GM19468 (cell line): ENCODE measurements at regions not wholly inside any gene's neighbourhood (a gene's known extent, or its start where the extent isn't known, plus 50 kb on each side); places are given as distances from the start of the nearest gene placed in this dataset.
"Not testable (repeated sequence)": the region's sequence is repeated elsewhere in the genome, so short reads cannot be mapped to it uniquely, and the experiment has no call there.

Experiments used
- ATAC-seq: cut with Tn5 transposase; IDR thresholded peaks from one replicate; pipeline ENCODE4 v1.9.1; 2021; ENCODE audit warnings: mild to moderate bottlenecking, moderate library complexity, moderate number of reproducible peaks; ENCODE audit not compliant: unreplicated experiment; ENCODE audit errors: extremely low read depth

GRCh38 chr1:219863816-219864215 lies 64.5 kb downstream of the SLC30A10 start:
- not testable (repeated sequence) for ATAC-seq

- no peak for ATAC-seq
Measured at GRCh38 chr1:219862366-219862765, 66.0 kb downstream of the SLC30A10 start.

DNA sequence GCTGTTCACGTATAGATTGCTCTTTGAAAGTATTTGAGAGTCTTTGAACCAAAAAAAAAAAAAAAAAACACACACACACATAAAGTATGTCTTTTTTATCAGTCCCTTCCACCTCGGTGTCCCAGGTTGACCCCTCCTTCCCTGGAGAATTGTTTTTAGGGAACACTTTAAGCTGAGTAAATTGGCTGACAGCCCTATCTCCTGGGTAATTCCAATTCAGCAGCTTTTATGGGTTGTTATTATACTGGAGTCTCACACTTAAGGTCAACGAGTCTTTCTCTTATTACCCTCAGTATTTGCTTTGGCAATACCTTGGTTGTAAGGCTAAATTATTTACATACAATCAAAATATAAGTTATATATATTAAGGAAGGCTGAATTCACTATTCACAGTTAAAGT lies 69.4 kb downstream of the SLC30A10 start:
- ATAC-seq = no peak

DNA sequence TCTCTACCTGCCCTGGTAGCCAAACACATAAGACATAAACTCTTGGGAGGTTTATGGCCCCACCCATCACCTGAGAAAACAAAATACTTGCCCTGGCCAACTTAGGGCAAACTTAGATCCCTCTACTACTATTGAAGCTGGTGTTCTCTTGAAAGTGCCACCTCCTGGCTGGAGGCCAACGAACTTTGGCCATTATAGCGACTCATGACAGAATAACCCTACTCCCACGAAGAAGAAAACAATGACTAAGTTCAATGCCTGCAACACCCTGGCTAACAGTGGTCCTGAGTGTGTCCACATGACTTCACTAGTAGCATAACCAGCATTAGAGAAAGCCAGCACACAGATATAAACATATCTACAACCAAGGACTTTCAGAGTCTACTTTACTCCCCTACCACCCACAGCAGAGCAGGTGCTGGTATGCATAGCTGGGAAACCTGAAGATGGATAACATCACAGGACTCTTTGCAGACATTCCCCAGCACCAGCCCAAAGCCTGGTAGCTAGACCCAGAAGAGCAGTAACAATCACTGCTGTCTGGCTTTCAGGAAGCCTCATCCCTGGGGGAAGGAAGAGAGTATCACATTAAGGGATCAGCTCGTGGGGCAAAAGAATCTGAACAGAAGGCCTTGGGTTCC lies 81.0 kb downstream of the SLC30A10 start:
- ATAC-seq = no peak

DNA sequence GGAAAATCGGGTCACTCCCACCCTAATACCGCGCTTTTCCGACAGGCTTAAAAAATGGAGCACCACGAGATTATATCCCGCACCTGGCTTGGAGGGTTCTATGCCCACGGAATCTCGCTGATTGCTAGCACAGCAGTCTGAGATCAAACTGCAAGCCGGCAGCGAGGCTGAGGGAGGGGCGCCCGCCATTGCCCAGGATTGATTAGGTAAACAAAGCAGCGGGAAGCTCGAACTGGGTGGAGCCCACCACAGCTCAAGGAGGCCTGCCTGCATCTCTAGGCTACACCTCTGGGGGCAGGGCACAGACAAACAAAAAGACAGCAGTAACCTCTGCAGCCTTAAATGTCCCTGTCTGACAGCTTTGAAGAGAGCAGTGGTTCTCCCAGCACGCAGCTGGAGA lies 88.8 kb downstream of the SLC30A10 start:
- not testable (repeated sequence) for ATAC-seq

DNA sequence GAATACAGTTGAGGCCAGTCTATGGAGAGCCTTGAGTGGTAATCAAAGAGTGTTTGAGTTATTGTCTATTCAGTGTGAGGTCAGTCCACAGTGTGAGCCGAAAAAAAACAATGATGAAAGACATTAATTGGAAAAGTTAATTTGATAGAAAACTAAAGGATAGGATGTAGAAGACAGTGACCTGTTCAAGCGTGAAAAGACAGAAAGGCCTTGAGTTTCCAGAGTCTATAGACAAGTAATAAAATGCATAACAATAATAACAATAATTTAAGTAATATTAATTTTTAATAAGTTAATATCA lies 90.4 kb downstream of the SLC30A10 start:
- no peak for ATAC-seq

DNA sequence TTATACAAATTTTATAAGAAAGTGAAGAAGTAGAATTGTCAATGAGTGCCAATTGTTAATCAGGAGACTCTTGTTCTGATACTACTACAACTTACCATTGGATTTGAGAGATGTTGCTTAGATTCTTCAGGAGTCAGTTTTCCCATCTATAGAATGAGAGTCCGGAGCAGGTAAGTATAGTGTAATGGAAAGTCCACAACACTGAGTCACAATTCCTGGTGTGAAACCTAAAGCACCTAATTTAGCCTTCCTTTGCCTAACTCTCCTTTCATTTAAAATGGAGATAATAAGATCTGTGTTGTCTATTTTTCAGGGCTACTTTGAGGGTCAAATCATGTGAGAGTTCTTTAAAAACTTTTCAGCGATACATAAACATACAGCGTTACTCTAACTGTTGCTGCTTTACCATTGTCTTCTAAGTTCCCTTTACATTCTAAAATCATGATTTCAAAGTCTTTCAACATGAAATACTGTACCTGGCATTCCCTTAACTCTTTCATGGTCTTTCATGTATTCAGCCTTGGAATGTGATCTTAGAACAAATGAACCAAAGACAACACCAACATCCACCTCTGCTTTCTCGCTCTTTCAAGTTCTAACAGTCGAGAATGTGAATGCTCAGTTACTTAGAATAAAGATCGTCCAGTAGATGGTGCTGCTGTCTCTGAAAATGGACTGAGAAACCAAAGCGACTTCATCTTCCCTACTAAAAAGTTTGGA lies 90.9 kb downstream of the SLC30A10 start:
- ATAC-seq = no peak

GRCh38 chr1:219834314-219834917 lies 93.9 kb downstream of the SLC30A10 start:
- no peak for ATAC-seq

- no peak for ATAC-seq
Measured at GRCh38 chr1:219833214-219833815, 95.0 kb downstream of the SLC30A10 start.

DNA sequence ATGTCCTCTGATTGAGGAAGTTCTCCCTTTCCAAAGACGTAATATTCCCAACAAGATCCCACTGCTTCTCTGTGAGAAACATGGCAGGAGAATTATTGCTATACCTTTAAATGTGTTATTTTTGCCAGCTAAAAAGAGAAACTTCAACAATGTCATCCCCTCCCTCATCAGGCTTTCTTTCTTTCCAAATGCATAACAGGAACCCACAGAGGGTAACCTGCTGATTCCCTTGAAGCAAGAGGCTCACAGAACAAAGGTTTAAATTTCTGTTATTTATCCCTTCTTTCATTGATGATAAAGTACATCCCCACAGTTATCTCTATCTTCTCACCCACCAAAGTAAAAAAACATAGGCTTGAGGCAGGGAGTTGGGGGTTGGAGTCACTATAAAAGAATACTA lies 102.1 kb downstream of the SLC30A10 start:
- ATAC-seq = no peak

DNA sequence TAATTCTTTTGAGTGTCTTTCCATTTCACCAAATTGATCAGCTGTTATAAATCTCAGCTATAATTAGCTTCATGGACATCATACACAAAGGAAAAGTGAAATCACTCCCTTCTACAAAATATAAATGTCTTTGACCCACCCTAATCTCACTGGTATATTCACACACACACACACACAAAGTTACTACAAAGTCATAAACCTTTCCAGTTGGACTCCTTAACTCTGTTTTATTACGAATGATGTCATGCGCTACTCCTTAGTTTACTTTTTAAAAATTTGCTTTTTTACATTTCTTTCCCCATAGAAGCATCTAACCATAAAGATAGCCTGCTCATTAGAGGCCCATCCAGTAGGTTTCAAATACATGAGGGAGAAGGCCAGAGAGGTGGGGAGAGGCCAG lies 103.0 kb downstream of the SLC30A10 start:
- ATAC-seq = no peak

DNA sequence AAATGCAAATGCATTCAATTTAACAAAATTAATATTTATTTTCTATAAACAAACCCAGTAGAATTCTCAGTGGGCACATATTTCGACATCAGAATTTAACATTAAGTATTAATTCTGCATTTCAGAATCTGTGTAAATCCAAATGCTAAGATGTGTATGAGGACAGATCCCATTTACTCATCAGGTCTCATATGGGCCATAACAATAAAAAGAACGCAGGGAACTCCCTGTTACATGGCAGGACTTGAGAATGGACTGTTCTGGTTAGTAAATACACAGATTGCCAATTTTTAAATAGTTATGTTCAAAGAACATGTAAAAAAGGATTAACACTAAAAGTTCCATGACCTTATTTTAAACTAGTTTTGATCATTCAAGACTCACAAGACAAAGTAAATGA lies 104.0 kb downstream of the SLC30A10 start:
- no peak for ATAC-seq

- no peak for ATAC-seq
Measured at GRCh38 chr1:219820551-219820950, 107.8 kb downstream of the SLC30A10 start.

DNA sequence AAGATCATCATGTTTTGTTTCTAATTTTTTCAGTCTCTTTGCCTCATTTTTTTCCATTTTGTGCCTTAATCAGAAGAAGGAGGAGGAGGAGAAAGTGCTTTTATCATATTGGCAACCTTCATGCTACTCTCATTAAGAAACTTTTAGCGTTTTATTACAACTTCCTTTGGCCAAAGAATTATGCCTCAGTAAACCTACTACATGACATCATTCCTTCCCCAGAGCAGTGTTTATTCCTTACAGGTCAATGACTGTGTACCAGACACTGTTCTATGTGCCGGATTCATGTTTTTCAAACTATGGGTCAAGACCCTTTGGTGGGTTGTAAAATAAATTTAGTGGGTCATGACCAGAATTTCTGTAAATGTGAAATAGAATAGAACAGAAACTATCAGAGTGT lies 110.4 kb downstream of the SLC30A10 start:
- no peak for ATAC-seq

DNA sequence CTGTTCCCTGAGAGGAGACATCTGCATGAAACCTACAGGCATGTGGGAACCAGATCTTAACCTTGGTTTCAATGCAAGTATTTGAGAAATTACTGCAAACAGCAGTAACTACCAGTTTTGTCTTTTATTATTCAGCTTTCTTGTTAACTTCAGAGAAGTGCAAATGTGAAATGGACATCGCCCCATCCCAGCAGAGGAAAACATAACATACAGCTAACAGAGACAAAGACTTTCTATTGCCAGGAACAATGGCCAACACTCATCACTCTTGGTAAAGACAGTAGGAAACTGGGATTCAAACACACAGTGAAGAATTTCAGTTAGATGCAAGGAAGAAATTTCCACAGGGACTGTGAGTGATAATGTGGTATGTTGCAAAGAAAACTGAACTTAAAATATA lies 115.1 kb downstream of the SLC30A10 start:
- no peak for ATAC-seq

DNA sequence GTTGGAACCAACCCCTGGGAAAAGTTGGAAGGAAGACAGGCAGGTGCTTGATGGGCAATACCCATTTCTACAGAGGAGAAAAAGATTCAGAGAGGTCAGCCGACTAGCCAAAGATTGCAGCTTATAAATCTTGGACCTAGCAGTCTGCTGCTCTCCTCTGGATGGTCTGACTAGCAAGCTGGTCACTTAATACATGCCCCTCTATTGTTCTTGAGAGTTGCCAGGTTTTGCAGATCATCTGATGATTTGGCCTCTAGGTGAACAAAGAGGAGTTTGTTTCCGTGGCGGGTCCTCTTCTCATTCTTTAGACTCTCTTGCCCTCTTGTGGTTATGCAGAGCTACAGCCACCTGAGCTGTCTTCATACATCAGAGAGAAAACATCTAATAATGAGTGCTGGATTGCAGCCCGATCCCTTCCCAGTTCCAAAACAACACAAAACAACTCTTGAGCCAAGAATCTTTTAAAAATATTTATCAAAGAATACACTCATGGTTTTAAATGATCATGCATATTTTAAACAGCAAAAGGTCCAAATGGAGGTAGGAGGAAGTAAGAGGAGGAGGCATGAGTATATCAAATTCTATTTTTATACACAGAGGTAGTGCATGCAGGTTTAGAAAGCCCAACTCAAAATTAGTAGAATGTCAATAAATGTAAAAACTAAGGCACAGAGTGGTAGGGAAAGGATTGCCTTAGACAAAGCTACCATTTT lies 115.7 kb downstream of the SLC30A10 start:
- ATAC-seq = peak; percentile 77

DNA sequence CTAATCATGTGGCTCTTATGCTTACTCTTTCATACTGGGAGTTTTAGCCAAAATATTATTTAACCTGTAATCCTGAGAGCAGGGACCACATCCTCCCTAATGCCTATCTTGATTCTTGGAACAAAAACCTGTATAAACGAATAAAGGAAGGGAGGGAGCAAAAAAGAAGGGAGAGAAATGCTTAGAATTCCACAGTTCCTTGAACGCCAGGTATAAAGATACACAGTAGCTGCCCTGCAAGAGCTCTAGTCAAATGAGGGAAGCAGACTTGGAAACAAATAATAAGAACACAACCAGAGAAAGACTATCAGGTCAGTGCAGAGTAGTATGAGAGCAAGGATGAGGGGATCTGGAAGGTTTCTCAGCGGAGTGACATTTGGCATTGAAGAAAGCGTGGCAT lies 116.3 kb downstream of the SLC30A10 start:
- ATAC-seq = no peak

GRCh38 chr1:219810451-219810850 lies 117.9 kb downstream of the SLC30A10 start:
- ATAC-seq = no peak

- ATAC-seq = no peak
Measured at GRCh38 chr1:219808790-219809189, 119.6 kb downstream of the SLC30A10 start.

DNA sequence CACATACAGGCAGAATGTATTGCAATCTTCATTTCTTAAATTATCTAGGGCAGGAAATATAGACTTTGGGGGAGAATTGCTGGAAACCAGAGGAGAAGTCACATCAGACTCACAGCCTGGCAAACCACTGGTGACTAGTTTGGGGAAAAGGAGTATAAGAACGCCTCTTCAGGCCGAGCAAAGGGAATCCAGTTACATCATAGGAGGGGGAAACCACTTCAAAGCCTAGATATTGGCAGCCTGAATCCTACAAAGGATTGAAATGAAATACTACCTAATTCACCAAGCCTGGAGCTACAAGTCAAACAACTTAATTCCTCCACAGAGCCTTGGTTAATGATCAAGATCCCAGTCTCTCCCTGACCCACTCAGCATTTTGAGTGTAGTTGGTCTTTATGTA lies 121.7 kb downstream of the SLC30A10 start:
- no peak for ATAC-seq

GRCh38 chr1:219806020-219806419 lies 122.3 kb downstream of the SLC30A10 start:
- ATAC-seq = no peak
